Activated T-helper 1 cell treated with anti-CD3 and anti-CD28 coated beads, Interleukin-12 subunit alpha, Interleukin-12 subunit beta, Interleukin-2, Interleukin-4 antibody, amounts not matched to agents 30 ng/mL and 10 ng/mL and 1 ng/mL, durations not matched to agents 14 hours and 24 hours and 36 hours (primary cell): ENCODE measurements at regions not wholly inside any gene's neighbourhood (a gene's known extent, or its start where the extent isn't known, plus 50 kb on each side); places are given as distances from the start of the nearest gene placed in this dataset.
"Not testable (repeated sequence)": the region's sequence is repeated elsewhere in the genome, so short reads cannot be mapped to it uniquely, and the experiment has no call there.

Experiments used
- DNase-seq: peaks from one replicate; pipeline ENCODE4 v3.0.0; 2021; ENCODE audit warnings: low spot score
- H3K27ac Mint-ChIP-seq: one replicate; pipeline ENCODE4 v1.8.0; 2021; ENCODE audit warnings: mild to moderate bottlenecking, mixed read lengths
- H3K27me3 Mint-ChIP-seq: one replicate; pipeline ENCODE4 v1.8.0; 2022; ENCODE audit warnings: mild to moderate bottlenecking, moderate library complexity, mixed read lengths; ENCODE audit not compliant: insufficient read depth
- H3K36me3 Mint-ChIP-seq: one replicate; pipeline ENCODE4 v1.8.0; 2021; ENCODE audit warnings: low read depth, mixed read lengths
- H3K4me1 Mint-ChIP-seq: one replicate; pipeline ENCODE4 v1.8.0; 2021; ENCODE audit warnings: low read depth, mixed read lengths
- H3K4me3 Mint-ChIP-seq: one replicate; pipeline ENCODE4 v1.8.0; 2021; ENCODE audit warnings: mild to moderate bottlenecking, moderate library complexity, mixed read lengths
- H3K9me3 Mint-ChIP-seq: one replicate; pipeline ENCODE4 v1.8.0; 2021; ENCODE audit warnings: mixed read lengths
- intact Hi-C: fragments of 100-400 bp; cut with micrococcal nuclease; formaldehyde crosslinking; loops from one replicate; pipeline ENCODE4 v1.15.1; 2024

- Mint-ChIP-seq H3K4me1 (no peaks in the 10 kb centered on the region), H3K9me3 (no peaks in the 10 kb centered on the region), H3K27me3 (no peaks in the 10 kb centered on the region), H3K4me3 (no peak overlapping the region), H3K27ac (no peak overlapping the region), H3K36me3 (no peaks in the 10 kb centered on the region)
- DNase-seq, result no peak
- intact Hi-C loops, result no loop called here
Measured at GRCh38 chrY:12427361-12427760, 273.7 kb upstream of the USP9Y start.

GRCh38 chrY:12431546-12431945, 269.5 kb upstream of the USP9Y start:
- H3K9me3 Mint-ChIP-seq, result no peaks in the 10 kb centered on the region
- no peaks in the 10 kb centered on the region for H3K36me3 Mint-ChIP-seq
- intact Hi-C loops, result no loop called here
- H3K4me3 Mint-ChIP-seq, result no peak overlapping the region
- no peak for DNase-seq
- no peaks in the 10 kb centered on the region for H3K4me1 Mint-ChIP-seq
- no peaks in the 10 kb centered on the region for H3K27me3 Mint-ChIP-seq
- no peak overlapping the region for H3K27ac Mint-ChIP-seq

GRCh38 chrY:12438823-12439222, 262.2 kb upstream of the USP9Y start:
- H3K36me3 Mint-ChIP-seq, H3K27me3 Mint-ChIP-seq, H3K27ac Mint-ChIP-seq, H3K4me1 Mint-ChIP-seq, intact Hi-C loops, H3K4me3 Mint-ChIP-seq, H3K9me3 Mint-ChIP-seq, DNase-seq: not testable (repeated sequence)

GRCh38 chrY:12444200-12444599, 256.8 kb upstream of the USP9Y start:
- Mint-ChIP-seq H3K27me3 (no peaks in the 10 kb centered on the region), H3K36me3 (no peaks in the 10 kb centered on the region), H3K27ac (no peak overlapping the region), H3K4me3 (no peak overlapping the region), H3K4me1 (no peaks in the 10 kb centered on the region), H3K9me3 (no peaks in the 10 kb centered on the region)
- intact Hi-C loops, result no loop called here
- DNase-seq, result no peak

DNA sequence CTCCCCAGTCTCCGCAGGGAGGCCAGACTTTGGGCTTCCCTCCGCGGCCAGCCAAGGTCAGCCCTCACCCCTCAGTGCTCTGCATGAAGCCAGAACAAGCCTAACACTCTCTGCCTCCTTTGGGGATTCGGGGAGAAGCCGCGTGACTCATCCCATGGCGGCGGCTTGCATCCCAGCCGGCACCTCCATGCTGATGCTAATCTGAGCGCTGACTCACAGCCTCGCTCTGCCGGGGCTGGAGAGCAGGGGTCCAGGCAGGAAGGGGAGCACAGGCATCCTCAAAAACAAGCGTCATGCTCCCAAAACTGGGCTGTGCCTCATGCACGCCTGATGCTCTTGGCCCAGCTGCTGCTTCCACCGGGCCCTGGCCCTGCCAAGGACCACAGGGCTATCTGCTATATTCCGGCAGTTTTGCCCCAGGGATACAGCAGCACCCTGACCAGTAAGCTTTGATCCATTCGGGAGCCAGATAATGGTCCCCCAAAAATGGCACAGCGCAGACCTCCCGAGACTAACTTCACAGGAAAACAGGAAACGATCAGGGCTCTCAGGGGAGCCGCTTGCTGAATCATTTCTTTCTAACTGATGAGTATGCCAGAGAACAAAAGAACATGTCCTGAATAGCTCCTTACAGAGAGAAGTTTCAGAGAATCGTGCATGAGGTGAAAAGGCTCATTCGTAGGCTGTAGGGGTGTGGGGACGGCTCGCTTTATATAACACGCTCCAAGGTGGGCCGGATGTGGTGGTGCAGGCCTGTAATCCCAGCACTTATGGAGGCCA, 254.4 kb upstream of the USP9Y start:
- DNase-seq, intact Hi-C loops, H3K27me3 Mint-ChIP-seq, H3K9me3 Mint-ChIP-seq, H3K4me1 Mint-ChIP-seq, H3K4me3 Mint-ChIP-seq, H3K36me3 Mint-ChIP-seq, H3K27ac Mint-ChIP-seq: not testable (repeated sequence)

GRCh38 chrY:12448561-12448960, 252.5 kb upstream of the USP9Y start:
- H3K36me3 Mint-ChIP-seq, H3K9me3 Mint-ChIP-seq, H3K4me3 Mint-ChIP-seq, H3K4me1 Mint-ChIP-seq, H3K27ac Mint-ChIP-seq, H3K27me3 Mint-ChIP-seq, DNase-seq, intact Hi-C loops: not testable (repeated sequence)

GRCh38 chrY:12453318-12453717, 247.7 kb upstream of the USP9Y start:
- H3K4me3 Mint-ChIP-seq, H3K4me1 Mint-ChIP-seq, DNase-seq, H3K27ac Mint-ChIP-seq, H3K27me3 Mint-ChIP-seq, H3K36me3 Mint-ChIP-seq, intact Hi-C loops, H3K9me3 Mint-ChIP-seq: not testable (repeated sequence)

- DNase-seq, result no peak
- intact Hi-C loops, result no loop called here
- H3K4me1 Mint-ChIP-seq, result no peaks in the 10 kb centered on the region
Measured at GRCh38 chrY:12459965-12460364, 241.1 kb upstream of the USP9Y start.

DNA sequence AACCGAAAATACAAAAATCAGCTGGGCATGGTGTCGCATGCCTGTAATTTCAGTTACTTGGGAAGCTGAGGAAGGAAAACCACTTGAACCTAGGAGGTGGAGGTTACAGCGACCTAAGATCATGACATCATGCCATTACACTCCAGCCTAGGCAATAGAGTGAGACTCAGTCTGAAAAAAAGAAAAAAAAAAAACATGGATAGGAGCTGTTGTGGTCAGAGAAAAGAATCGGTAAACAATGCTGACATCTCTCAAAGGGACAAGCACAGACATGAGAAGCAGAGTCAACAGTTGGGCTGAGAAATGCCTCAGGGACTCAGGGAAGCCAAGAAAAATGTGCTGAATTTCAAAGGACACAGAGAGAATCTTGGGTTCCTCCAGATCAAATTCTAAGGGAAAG, 236.9 kb upstream of the USP9Y start:
- H3K4me3 Mint-ChIP-seq, result no peak overlapping the region
- no peaks in the 10 kb centered on the region for H3K27me3 Mint-ChIP-seq
- no peak for DNase-seq
- no peaks in the 10 kb centered on the region for H3K4me1 Mint-ChIP-seq
- H3K27ac Mint-ChIP-seq, result no peak overlapping the region
- intact Hi-C loops, result no loop called here
- no peaks in the 10 kb centered on the region for H3K36me3 Mint-ChIP-seq
- peaks cover 8% of the 10 kb centered on the region for H3K9me3 Mint-ChIP-seq

More at GRCh38 chrY:12459965-12460364, 241.1 kb upstream of the USP9Y start:
- H3K9me3 Mint-ChIP-seq, result no peaks in the 10 kb centered on the region
- no peaks in the 10 kb centered on the region for H3K36me3 Mint-ChIP-seq
- no peak overlapping the region for H3K4me3 Mint-ChIP-seq
- no peaks in the 10 kb centered on the region for H3K27me3 Mint-ChIP-seq
- H3K27ac Mint-ChIP-seq, result no peak overlapping the region

DNA sequence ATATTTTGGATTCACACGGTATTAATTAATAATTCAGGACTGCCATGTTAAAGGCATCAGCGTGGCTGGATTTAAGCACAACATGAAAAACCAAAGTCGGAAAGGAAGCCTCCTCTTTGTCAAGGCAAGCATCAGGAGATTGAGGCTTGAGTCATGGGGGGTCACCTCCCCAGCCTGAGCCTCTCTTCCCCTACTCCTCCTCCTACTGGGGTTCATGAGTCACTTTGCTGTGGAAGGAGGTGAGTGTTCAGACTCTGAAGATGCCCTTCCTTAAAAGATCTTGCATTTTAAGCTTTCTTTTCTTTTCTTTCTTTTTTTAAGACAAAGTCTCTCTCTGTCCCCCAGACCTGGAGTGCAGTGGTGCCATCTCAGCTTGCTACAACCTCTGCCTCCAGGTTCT, 235.3 kb upstream of the USP9Y start:
- H3K27me3 Mint-ChIP-seq, result no peaks in the 10 kb centered on the region
- no peaks in the 10 kb centered on the region for H3K4me1 Mint-ChIP-seq
- no peak for DNase-seq
- H3K36me3 Mint-ChIP-seq, result no peaks in the 10 kb centered on the region
- H3K4me3 Mint-ChIP-seq, result no peak overlapping the region
- peaks cover 12% of the 10 kb centered on the region for H3K9me3 Mint-ChIP-seq
- no peak overlapping the region for H3K27ac Mint-ChIP-seq
- intact Hi-C loops, result no loop called here

DNA sequence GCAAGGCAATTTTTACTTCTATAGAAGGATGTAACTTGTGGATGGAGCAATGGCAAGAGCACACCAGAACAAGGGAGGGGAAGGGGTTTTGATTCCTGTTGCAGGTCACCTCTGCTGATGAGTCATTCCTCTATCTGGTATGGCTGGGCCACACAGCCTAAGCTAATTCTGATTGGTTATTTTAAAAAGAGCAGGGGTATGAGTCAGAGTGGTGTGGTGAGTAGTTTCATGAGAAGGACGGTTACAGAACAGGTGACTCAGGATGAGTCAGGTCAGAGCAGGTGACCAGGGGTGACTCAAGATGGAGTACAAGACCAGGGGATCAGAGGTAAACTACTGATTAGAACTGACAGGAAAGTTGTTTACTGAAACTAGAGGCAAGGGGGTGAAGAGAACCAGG, 231.9 kb upstream of the USP9Y start:
- Mint-ChIP-seq H3K36me3 (no peaks in the 10 kb centered on the region), H3K9me3 (peaks cover 12% of the 10 kb centered on the region), H3K27me3 (no peaks in the 10 kb centered on the region), H3K27ac (no peak overlapping the region), H3K4me3 (no peak overlapping the region), H3K4me1 (no peaks in the 10 kb centered on the region)
- DNase-seq, result no peak
- intact Hi-C loops, result no loop called here

DNA sequence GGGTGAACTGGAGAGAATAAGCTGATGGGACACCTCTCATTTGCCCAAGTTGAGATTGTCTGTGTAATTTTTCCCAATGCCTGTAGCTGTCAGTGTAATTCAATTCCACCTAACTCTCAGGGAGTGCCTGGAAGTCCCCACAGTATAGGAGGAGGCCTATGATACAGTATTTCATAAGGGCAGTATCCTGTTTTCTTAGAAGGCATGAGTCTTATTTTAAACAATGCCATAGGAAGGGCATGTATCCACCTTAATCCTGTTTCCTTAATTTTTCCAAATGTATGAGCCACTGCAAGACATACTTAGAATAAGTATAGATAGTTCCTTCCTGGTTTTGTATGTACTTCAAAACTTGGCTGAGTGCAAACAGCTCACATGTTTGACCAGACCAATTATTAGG, 226.6 kb upstream of the USP9Y start:
- peaks cover 4% of the 10 kb centered on the region for H3K4me1 Mint-ChIP-seq
- no peaks in the 10 kb centered on the region for H3K36me3 Mint-ChIP-seq
- intact Hi-C loops, result loop anchor here (10.0 kb wide), 1 partner anchor 150 kb away; no protein-coding TSS in a partner anchor
- no peak overlapping the region for H3K4me3 Mint-ChIP-seq
- no peak for DNase-seq
- no peaks in the 10 kb centered on the region for H3K27me3 Mint-ChIP-seq
- peaks cover 1% of the 10 kb centered on the region for H3K9me3 Mint-ChIP-seq
- no peak overlapping the region for H3K27ac Mint-ChIP-seq

GRCh38 chrY:12479382-12479781, 221.6 kb upstream of the USP9Y start:
- Mint-ChIP-seq H3K4me3 (no peak overlapping the region), H3K27me3 (no peaks in the 10 kb centered on the region), H3K27ac (no peak overlapping the region), H3K9me3 (no peaks in the 10 kb centered on the region), H3K36me3 (no peaks in the 10 kb centered on the region), H3K4me1 (peaks cover 5% of the 10 kb centered on the region)
- intact Hi-C loops, result loop anchor here (2.0 to 10.0 kb wide), 2 partner anchors 145 to 329 kb away; no protein-coding TSS in a partner anchor
- DNase-seq, result peak; percentile 7

- no peaks in the 10 kb centered on the region for H3K36me3 Mint-ChIP-seq
- peaks cover 5% of the 10 kb centered on the region for H3K4me1 Mint-ChIP-seq
- H3K27me3 Mint-ChIP-seq, result no peaks in the 10 kb centered on the region
- no peak for DNase-seq
- no peak overlapping the region for H3K27ac Mint-ChIP-seq
- intact Hi-C loops, result no loop called here
- H3K4me3 Mint-ChIP-seq, result no peak overlapping the region
- no peaks in the 10 kb centered on the region for H3K9me3 Mint-ChIP-seq
Measured at GRCh38 chrY:12483394-12483793, 217.6 kb upstream of the USP9Y start.
